Esophagus muscularis mucosa (tissue), 3 donors: ENCODE measurements at regions not wholly inside any gene's neighbourhood (a gene's known extent, or its start where the extent isn't known, plus 50 kb on each side); places are given as distances from the start of the nearest gene placed in this dataset.

Experiments
- CTCF ChIP-seq, 3 experiments: fragments of 200-600 bp in 2 of 3; fragments of 450-650 bp in 1 of 3; sonication (generic) in 2 of 3; IDR thresholded peaks; one replicate each; pipeline ENCODE4 v1.5.1; 2017 to 2019; ENCODE audit warnings: antibody characterized with exemption in 3 of 3, mild to moderate bottlenecking in 2 of 3, moderate library complexity in 1 of 3
- EP300 ChIP-seq: sonication (generic); formaldehyde crosslinking; IDR thresholded peaks from one replicate; pipeline ENCODE4 v1.6.1; 2017; ENCODE audit warnings: antibody characterized with exemption

GRCh38 chr6:41425511-41425910, 90.1 kb downstream of the NCR2 start:
- TF ChIP-seq CTCF (IDR thresholded peaks at IDR 0.05) = no peak
- no peak for TF ChIP-seq EP300
